Caco-2 (cell line): ENCODE measurements at regions not wholly inside any gene's neighbourhood (a gene's known extent, or its start where the extent isn't known, plus 50 kb on each side); places are given as distances from the start of the nearest gene placed in this dataset.
"Not testable (repeated sequence)": the region's sequence is repeated elsewhere in the genome, so short reads cannot be mapped to it uniquely, and the experiment has no call there.

Experiments used
- BruUV-seq: library from RNA; stranded (reverse); fragments of 400-500 nt; replicated peaks from 2 replicates; lab custom pipeline; 2021; lab: Mats Ljungman, UMichigan
- CTCF ChIA-PET: fragments of 300-600 bp; sonication (Branson Sonifier 250); formaldehyde crosslinking; loops from one replicate; lab custom pipeline; 2022; ENCODE audit warnings: antibody characterized with exemption; lab: Charles Lee
- POLR2A ChIA-PET: fragments of 300-600 bp; sonication (Branson Sonifier 250); formaldehyde crosslinking; loops from one replicate; lab custom pipeline; 2022; ENCODE audit warnings: antibody characterized with exemption; lab: Charles Lee
- DNase-seq, 2 experiments: peaks; one replicate each; pipeline versions ENCODE4 v3.0.0 to v3.0.0-alpha.2; 2020 to 2022
- H3K27me3 ChIP-seq: replicated peaks from 2 replicates; pipeline ENCODE4 v1.6.0; 2011; ENCODE audit warnings: low read length; ENCODE audit not compliant: control insufficient read depth, insufficient read depth
- H3K36me3 ChIP-seq: 2 replicates; pipeline ENCODE4 v1.5.1; 2011; ENCODE audit warnings: low read length; ENCODE audit not compliant: control insufficient read depth, insufficient read depth
- H3K4me1 ChIP-seq: fragments of 250-450 bp; sonication (Bioruptor Pico); 2 replicates; pipeline ENCODE4 v1.5.1; 2020; ENCODE audit warnings: mild to moderate bottlenecking
- H3K4me3 ChIP-seq: 2 replicates; pipeline ENCODE4 v1.5.1; 2011; ENCODE audit warnings: low read depth, mild to moderate bottlenecking, control low read depth, low read length
- H3K9me3 ChIP-seq: fragments of 250-450 bp; sonication (Bioruptor Pico); 2 replicates; pipeline ENCODE4 v1.5.1; 2020; ENCODE audit warnings: mild to moderate bottlenecking, moderate library complexity
- H3K27ac Mint-ChIP-seq: one replicate; pipeline ENCODE4 v1.8.0; 2022; ENCODE audit warnings: mixed read lengths; ENCODE audit not compliant: unreplicated experiment
- H3K27me3 Mint-ChIP-seq: one replicate; pipeline ENCODE4 v1.8.0; 2022; ENCODE audit warnings: mixed read lengths; ENCODE audit not compliant: insufficient read depth, unreplicated experiment
- H3K36me3 Mint-ChIP-seq: one replicate; pipeline ENCODE4 v1.8.0; 2022; ENCODE audit warnings: mild to moderate bottlenecking, mixed read lengths; ENCODE audit not compliant: insufficient read depth, unreplicated experiment
- H3K4me1 Mint-ChIP-seq: one replicate; pipeline ENCODE4 v1.8.0; 2022; ENCODE audit warnings: low read depth, mixed read lengths; ENCODE audit not compliant: unreplicated experiment
- H3K4me3 Mint-ChIP-seq: one replicate; pipeline ENCODE4 v1.8.0; 2022; ENCODE audit warnings: mild to moderate bottlenecking, moderate library complexity, mixed read lengths; ENCODE audit not compliant: unreplicated experiment
- H3K9me3 Mint-ChIP-seq: one replicate; pipeline ENCODE4 v1.8.0; 2022; ENCODE audit warnings: mixed read lengths; ENCODE audit not compliant: unreplicated experiment
- CTCF ChIP-seq, 2 experiments: fragments of 200-600 bp in 1 of 2; IDR thresholded peaks; 1 replicate in 1 of 2; 2 replicates in 1 of 2; pipeline versions ENCODE4 v1.5.1 to v1.8.0; 2011 to 2022; ENCODE audit warnings: antibody characterized with exemption in 1 of 2, control low read depth in 1 of 2, inconsistent platforms in 1 of 2, low read depth in 1 of 2, low read length in 1 of 2, mild to moderate bottlenecking in 1 of 2, moderate library complexity in 1 of 2; ENCODE audit not compliant: insufficient read depth in 1 of 2, severe bottlenecking in 1 of 2, unreplicated experiment in 1 of 2
- intact Hi-C: fragments of 100-400 bp; cut with micrococcal nuclease; formaldehyde crosslinking; loops from one replicate; pipeline ENCODE4 v1.10.0; 2022; ENCODE audit not compliant: unreplicated experiment

- no peak for TF ChIP-seq CTCF (IDR thresholded peaks at IDR 0.05; ENCODE audit: insufficient read depth in 1 of 2, low read depth in 1 of 2, low read length in 1 of 2, severe bottlenecking in 1 of 2, unreplicated experiment in 1 of 2)
- no peaks in the 10 kb centered on the region for H3K36me3 ChIP-seq
- POLR2A ChIA-PET: no interaction called here
Measured at GRCh38 chr4:126658411-126658810, 974.3 kb upstream of the INTU start.

GRCh38 chr4:126661194-126661593 is 971.6 kb upstream of the INTU start:
- no peaks in the 10 kb centered on the region for H3K36me3 Mint-ChIP-seq

More at GRCh38 chr4:126658411-126658810, 974.3 kb upstream of the INTU start:
- Mint-ChIP-seq H3K9me3 (no peaks in the 10 kb centered on the region), H3K4me3 (no peak overlapping the region), H3K27ac (no peak overlapping the region), H3K4me1 (no peaks in the 10 kb centered on the region), H3K27me3 (no peaks in the 10 kb centered on the region), H3K36me3 (no peaks in the 10 kb centered on the region)
- H3K4me3 ChIP-seq: no peak overlapping the region
- no peak for DNase-seq
- no peaks in the 10 kb centered on the region; the same call in 1 of the 2 replicates for H3K4me1 ChIP-seq
- no peaks in the 10 kb centered on the region for H3K27me3 ChIP-seq
- BruUV-seq: no TSS peak
- intact Hi-C loops: no loop called here
- H3K9me3 ChIP-seq: no peaks in the 10 kb centered on the region
- CTCF ChIA-PET: no interaction called here

GRCh38 chr4:126664839-126665238 is 967.9 kb upstream of the INTU start:
- DNase-seq: no peak
- Histone ChIP-seq H3K4me3 (no peak overlapping the region), H3K9me3 (no peaks in the 10 kb centered on the region), H3K4me1 (no peaks in the 10 kb centered on the region; the same call in 1 of the 2 replicates), H3K27me3 (no peaks in the 10 kb centered on the region), H3K36me3 (no peaks in the 10 kb centered on the region)
- intact Hi-C loops: no loop called here
- ChIA-PET CTCF (no interaction called here), POLR2A (no interaction called here)
- Mint-ChIP-seq H3K27me3 (no peaks in the 10 kb centered on the region), H3K4me3 (no peak overlapping the region), H3K27ac (no peak overlapping the region), H3K36me3 (no peaks in the 10 kb centered on the region), H3K9me3 (no peaks in the 10 kb centered on the region), H3K4me1 (no peaks in the 10 kb centered on the region)
- no peak for TF ChIP-seq CTCF (IDR thresholded peaks at IDR 0.05; ENCODE audit: insufficient read depth in 1 of 2, low read depth in 1 of 2, low read length in 1 of 2, severe bottlenecking in 1 of 2, unreplicated experiment in 1 of 2)
- BruUV-seq: no TSS peak

More at GRCh38 chr4:126661194-126661593, 971.6 kb upstream of the INTU start:
- Mint-ChIP-seq H3K27me3 (no peaks in the 10 kb centered on the region), H3K4me1 (no peaks in the 10 kb centered on the region), H3K27ac (no peak overlapping the region), H3K9me3 (no peaks in the 10 kb centered on the region), H3K4me3 (no peak overlapping the region)
- BruUV-seq: no TSS peak
- no peak for TF ChIP-seq CTCF (IDR thresholded peaks at IDR 0.05; ENCODE audit: insufficient read depth in 1 of 2, low read depth in 1 of 2, low read length in 1 of 2, severe bottlenecking in 1 of 2, unreplicated experiment in 1 of 2)
- Histone ChIP-seq H3K4me1 (no peaks in the 10 kb centered on the region; the same call in 1 of the 2 replicates), H3K27me3 (no peaks in the 10 kb centered on the region), H3K4me3 (no peak overlapping the region), H3K36me3 (no peaks in the 10 kb centered on the region), H3K9me3 (no peaks in the 10 kb centered on the region)
- CTCF ChIA-PET: no interaction called here
- no peak for DNase-seq
- POLR2A ChIA-PET: no interaction called here
- intact Hi-C loops: no loop called here

- H3K4me1 Mint-ChIP-seq, intact Hi-C loops, POLR2A ChIA-PET, H3K4me1 ChIP-seq, DNase-seq, H3K4me3 ChIP-seq, H3K9me3 ChIP-seq, H3K27ac Mint-ChIP-seq, CTCF ChIA-PET, BruUV-seq, H3K36me3 ChIP-seq, H3K4me3 Mint-ChIP-seq, H3K36me3 Mint-ChIP-seq, H3K27me3 Mint-ChIP-seq, H3K27me3 ChIP-seq: not testable (repeated sequence)
- H3K9me3 Mint-ChIP-seq: peaks cover 10% of the 10 kb centered on the region
Measured at GRCh38 chr4:126670038-126670437, 962.7 kb upstream of the INTU start.
